Heart right ventricle (tissue), 16 donors: ENCODE measurements at regions not wholly inside any gene's neighbourhood (a gene's known extent, or its start where the extent isn't known, plus 50 kb on each side); places are given as distances from the start of the nearest gene placed in this dataset.

Experiments used
- ATAC-seq, 8 donors: fragments of 200-7000 bp; cut with Tn5 transposase; one replicate each; pipeline ENCODE4 v1.9.1; 2020; ENCODE audit warnings: mild to moderate bottlenecking in 8 of 8, moderate library complexity in 8 of 8, moderate number of reproducible peaks in 1 of 8
- DNase-seq, 2 donors: peaks; one replicate each; pipeline ENCODE4 v3.0.0-alpha.2; 2020
- H3K27ac ChIP-seq, 10 donors: fragments of 200-600 bp; sonication (generic) in 2 of 10; one replicate each; pipeline versions ENCODE4 v1.5.0 to v1.8.0; 2020 to 2022; ENCODE audit warnings: mild to moderate bottlenecking in 3 of 10
- H3K27me3 ChIP-seq, 7 donors: fragments of 200-600 bp; one replicate each; pipeline ENCODE4 v1.8.0; 2021 to 2022; ENCODE audit warnings: mild to moderate bottlenecking in 2 of 7
- H3K36me3 ChIP-seq, 9 donors: fragments of 200-600 bp; sonication (generic) in 1 of 9; one replicate each; pipeline versions ENCODE4 v1.5.0 to v1.8.0; 2020 to 2022; ENCODE audit warnings: mild to moderate bottlenecking in 2 of 9
- H3K4me1 ChIP-seq, 9 donors: fragments of 200-600 bp; sonication (generic) in 1 of 9; one replicate each; pipeline versions ENCODE4 v1.5.0 to v1.8.0; 2020 to 2022; ENCODE audit warnings: mild to moderate bottlenecking in 4 of 9
- H3K4me3 ChIP-seq, 10 donors: fragments of 200-600 bp; sonication (generic) in 2 of 10; one replicate each; pipeline versions ENCODE4 v1.5.0 to v1.8.0; 2020 to 2022; ENCODE audit warnings: mild to moderate bottlenecking in 7 of 10, moderate library complexity in 2 of 10
- H3K9me3 ChIP-seq, 11 donors: fragments of 200-600 bp in 10 of 11; sonication (generic) in 2 of 11; one replicate each; pipeline versions ENCODE4 v1.5.0 to v1.8.0; 2013 to 2022; ENCODE audit warnings: mild to moderate bottlenecking in 2 of 11, control low read depth in 1 of 11, moderate library complexity in 1 of 11
- WGBS, 2 donors: extraction: QIAGEN DNeasy Blood & Tissue Kit; methylation state at CpG; one replicate each; pipeline ENCODE4 v1.1.7; 2013; ENCODE audit warnings: inconsistent platforms in 1 of 2; 5-methylcytosine and 5-hydroxymethylcytosine counted together
- intact Hi-C, 10 donors: fragments of 100-400 bp; cut with DNase I; formaldehyde crosslinking; loops; one replicate each; pipeline versions ENCODE4 v1.11.1 to v1.14.2; 2022
- TF ChIP-seq, protein P1 (sequence below), 9 donors: fragments of 200-600 bp; sonication (generic) in 2 of 9; IDR thresholded peaks; one replicate each; pipeline versions ENCODE4 v1.5.0 to v1.8.0; 2021 to 2022; ENCODE audit warnings: antibody characterized with exemption in 9 of 9, mild to moderate bottlenecking in 5 of 9, moderate library complexity in 1 of 9
- donor health status: Arrhythmogenic right ventricular cardiomyopathy.
- donor health status: ischemic (EF 13 %, LVEDD 7.1; RV severe dilation, severe dysfunction).
- donor health status: healthy with polysubstance abuse.
- donor health status: DM: no; HTN: yes; CAD: no.
- donor health status: DM: no; HTN: no; CAD: no.
- donor health status: ischemic (EF 25% LVEDD 6.9; RV normal size, moderate dysfunction).
- donor health status: ischemic (EF 25% LVEDD 5.7; RV mildly dilated, moderate dysfunction).
- donor health status: healthy.
- donor health status: DM: yes; HTN: yes; CAD: no.
- donor health status: Ischemic cardiomyopathy.
- donor health status: ischemic (EF 35%, LVEDD 5.7; RV mildly dilated, moderate dysfunction).
- donor health status: nonischemic (EF 11% LVEDD 7.7; RV severe dilation, severe dysfunction).
- donor health status: DM: yes; HTN: yes; CAD: no.
- donor health status: PGD.
- donor health status: ischemic (EF 29% LVEDD 5.4; RV normal size, mild dysfunction).
- donor health status: nonischemic (EF 23%, LVEDD 6.1; RV moderate dilation, normal function).

GRCh38 chr10:57338823-57339558, 928.7 kb downstream of the IPMK start:
- Histone ChIP-seq H3K4me1 (no peaks in the 10 kb centered on the region), H3K27ac (no peak overlapping the region), H3K27me3 (no peaks in the 10 kb centered on the region), H3K9me3 (peaks cover 0 to 23% (median 11%) of the 10 kb centered on the region in 11 donors), H3K36me3 (no peaks in the 10 kb centered on the region), H3K4me3 (no peak overlapping the region)
- no peak for DNase-seq
- WGBS, 2 donors: 30 to 39% methylated on average over 4 of the region's 4 CpGs
- TF ChIP-seq, protein P1, sequence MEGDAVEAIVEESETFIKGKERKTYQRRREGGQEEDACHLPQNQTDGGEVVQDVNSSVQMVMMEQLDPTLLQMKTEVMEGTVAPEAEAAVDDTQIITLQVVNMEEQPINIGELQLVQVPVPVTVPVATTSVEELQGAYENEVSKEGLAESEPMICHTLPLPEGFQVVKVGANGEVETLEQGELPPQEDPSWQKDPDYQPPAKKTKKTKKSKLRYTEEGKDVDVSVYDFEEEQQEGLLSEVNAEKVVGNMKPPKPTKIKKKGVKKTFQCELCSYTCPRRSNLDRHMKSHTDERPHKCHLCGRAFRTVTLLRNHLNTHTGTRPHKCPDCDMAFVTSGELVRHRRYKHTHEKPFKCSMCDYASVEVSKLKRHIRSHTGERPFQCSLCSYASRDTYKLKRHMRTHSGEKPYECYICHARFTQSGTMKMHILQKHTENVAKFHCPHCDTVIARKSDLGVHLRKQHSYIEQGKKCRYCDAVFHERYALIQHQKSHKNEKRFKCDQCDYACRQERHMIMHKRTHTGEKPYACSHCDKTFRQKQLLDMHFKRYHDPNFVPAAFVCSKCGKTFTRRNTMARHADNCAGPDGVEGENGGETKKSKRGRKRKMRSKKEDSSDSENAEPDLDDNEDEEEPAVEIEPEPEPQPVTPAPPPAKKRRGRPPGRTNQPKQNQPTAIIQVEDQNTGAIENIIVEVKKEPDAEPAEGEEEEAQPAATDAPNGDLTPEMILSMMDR (IDR thresholded peaks at IDR 0.05): peak; percentile 45 to 76 (median 65)
- intact Hi-C loops: loop anchor here in 7 of 10 donors (5.0 to 10.0 kb wide), 4 partner anchors 716 to 816 kb away; no protein-coding TSS in a partner anchor
- no peak for ATAC-seq

GRCh38 chr10:57336865-57337264, 930.8 kb downstream of the IPMK start:
- DNase-seq (no peak), ATAC-seq (no peak)
- Histone ChIP-seq H3K9me3 (peaks cover 0 to 3% (median 0%) of the 10 kb centered on the region in 11 donors), H3K27me3 (no peaks in the 10 kb centered on the region), H3K4me1 (no peaks in the 10 kb centered on the region), H3K4me3 (no peak overlapping the region), H3K27ac (no peak overlapping the region), H3K36me3 (no peaks in the 10 kb centered on the region)
- TF ChIP-seq, protein P1 (IDR thresholded peaks at IDR 0.05): no peak
- intact Hi-C loops: loop anchor here in 7 of 10 donors (5.0 to 10.0 kb wide), 4 partner anchors 718 to 818 kb away; no protein-coding TSS in a partner anchor
- WGBS, 2 donors: 87 to 89% methylated on average over 14 of the region's 14 CpGs

- no peak for DNase-seq
- no peaks in the 10 kb centered on the region for H3K36me3 ChIP-seq
- no peaks in the 10 kb centered on the region for H3K27me3 ChIP-seq
- no peak overlapping the region for H3K4me3 ChIP-seq
- intact Hi-C loops: loop anchor here in 7 of 10 donors (5.0 to 10.0 kb wide), 4 partner anchors 718 to 818 kb away; no protein-coding TSS in a partner anchor
- TF ChIP-seq, protein P1 (IDR thresholded peaks at IDR 0.05): no peak
- no peak overlapping the region for H3K27ac ChIP-seq
- no peaks in the 10 kb centered on the region for H3K4me1 ChIP-seq
- 91 to 94% methylated on average over 12 of the region's 12 CpGs for WGBS, 2 donors
- no peak for ATAC-seq
- no peaks in the 10 kb centered on the region for H3K9me3 ChIP-seq
These were observed 931.4 kb downstream of the IPMK start for GRCh38 chr10:57336341-57336740.

DNA sequence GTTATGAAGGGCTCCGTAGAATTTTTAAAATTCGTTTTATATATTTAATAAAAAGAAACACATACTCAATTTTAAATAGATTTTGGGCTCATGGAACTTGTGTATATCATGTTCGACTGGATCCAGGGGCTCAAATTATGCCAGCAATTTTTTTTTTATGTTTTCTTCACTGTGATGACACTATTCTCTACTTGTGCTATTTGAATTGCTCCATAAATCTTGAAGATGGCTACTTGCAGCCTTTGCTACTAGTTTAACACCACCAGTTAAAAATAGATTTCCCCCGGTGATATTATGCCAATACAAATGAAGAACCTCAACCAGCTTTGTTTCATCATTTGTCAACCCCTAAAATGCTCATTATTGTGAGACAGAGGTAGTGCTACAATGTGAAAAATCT, 933.2 kb downstream of the IPMK start:
- no peak for ATAC-seq
- WGBS, 2 donors: 70 to 78% methylated on average over 4 of the region's 4 CpGs

More for the DNA sequence above, 933.2 kb downstream of the IPMK start:
- intact Hi-C loops: loop anchor here in 7 of 10 donors (10.0 kb wide), 3 partner anchors 720 to 820 kb away; no protein-coding TSS in a partner anchor
- TF ChIP-seq, protein P1 (IDR thresholded peaks at IDR 0.05): no peak
- no peak for DNase-seq
- no peak overlapping the region for H3K4me3 ChIP-seq
- no peaks in the 10 kb centered on the region for H3K27me3 ChIP-seq
- H3K36me3 ChIP-seq: no peaks in the 10 kb centered on the region
- H3K4me1 ChIP-seq: no peaks in the 10 kb centered on the region
- H3K9me3 ChIP-seq: no peaks in the 10 kb centered on the region
- no peak overlapping the region for H3K27ac ChIP-seq
